Body of pancreas (tissue), 4 donors: ENCODE measurements at regions not wholly inside any gene's neighbourhood (a gene's known extent, or its start where the extent isn't known, plus 50 kb on each side); places are given as distances from the start of the nearest gene placed in this dataset.

Experiments
- POLR2A ChIP-seq, 3 donors: fragments of 450-650 bp; IDR thresholded peaks; one replicate each; pipeline ENCODE4 v1.6.1; 2016; ENCODE audit warnings: antibody characterized with exemption in 3 of 3, mild to moderate bottlenecking in 2 of 3
- TF ChIP-seq, protein P1 (sequence below), 7 experiments: fragments of 450-650 bp in 4 of 7; fragments of 200-600 bp in 3 of 7; sonication (generic) in 3 of 7; IDR thresholded peaks; one replicate each; pipeline ENCODE4 v1.5.1; 2016 to 2019; ENCODE audit warnings: antibody characterized with exemption in 7 of 7

DNA sequence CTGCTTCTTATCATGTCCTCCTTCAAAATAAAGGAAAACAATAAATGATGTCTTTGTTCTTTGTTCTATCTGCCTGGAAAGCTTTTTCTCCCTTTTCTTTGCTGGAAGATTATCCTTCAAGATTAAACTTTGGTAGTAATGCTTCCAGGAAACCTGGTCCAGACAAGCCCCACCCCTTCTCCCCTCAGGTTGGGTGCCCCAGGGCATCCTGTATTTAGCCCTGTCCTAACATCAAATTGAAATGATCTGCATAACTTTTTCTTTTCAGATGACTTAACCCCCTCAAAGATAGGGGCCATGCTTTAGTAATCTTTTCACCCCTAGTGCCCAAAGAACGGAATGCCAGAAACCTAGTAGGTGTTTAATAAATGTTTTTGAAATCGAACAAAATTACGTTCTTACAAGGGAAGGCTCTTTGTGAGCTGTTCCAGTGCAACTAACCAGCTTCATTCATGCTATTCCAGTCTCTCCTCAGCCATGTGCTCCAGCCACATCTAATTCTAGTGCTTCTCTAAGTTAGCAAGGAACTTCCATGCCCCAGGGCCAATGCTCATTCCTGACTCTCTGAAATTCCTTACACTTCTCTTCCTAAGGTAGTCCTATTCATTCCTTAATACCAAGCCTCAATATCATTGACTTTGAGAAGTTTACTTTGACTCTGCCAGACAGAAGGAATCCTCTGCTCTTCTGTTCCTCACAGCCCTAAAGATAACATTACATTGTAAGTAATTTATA lies 135.6 kb upstream of the BACH2 start:
- TF ChIP-seq, protein P1, sequence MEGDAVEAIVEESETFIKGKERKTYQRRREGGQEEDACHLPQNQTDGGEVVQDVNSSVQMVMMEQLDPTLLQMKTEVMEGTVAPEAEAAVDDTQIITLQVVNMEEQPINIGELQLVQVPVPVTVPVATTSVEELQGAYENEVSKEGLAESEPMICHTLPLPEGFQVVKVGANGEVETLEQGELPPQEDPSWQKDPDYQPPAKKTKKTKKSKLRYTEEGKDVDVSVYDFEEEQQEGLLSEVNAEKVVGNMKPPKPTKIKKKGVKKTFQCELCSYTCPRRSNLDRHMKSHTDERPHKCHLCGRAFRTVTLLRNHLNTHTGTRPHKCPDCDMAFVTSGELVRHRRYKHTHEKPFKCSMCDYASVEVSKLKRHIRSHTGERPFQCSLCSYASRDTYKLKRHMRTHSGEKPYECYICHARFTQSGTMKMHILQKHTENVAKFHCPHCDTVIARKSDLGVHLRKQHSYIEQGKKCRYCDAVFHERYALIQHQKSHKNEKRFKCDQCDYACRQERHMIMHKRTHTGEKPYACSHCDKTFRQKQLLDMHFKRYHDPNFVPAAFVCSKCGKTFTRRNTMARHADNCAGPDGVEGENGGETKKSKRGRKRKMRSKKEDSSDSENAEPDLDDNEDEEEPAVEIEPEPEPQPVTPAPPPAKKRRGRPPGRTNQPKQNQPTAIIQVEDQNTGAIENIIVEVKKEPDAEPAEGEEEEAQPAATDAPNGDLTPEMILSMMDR (IDR thresholded peaks at IDR 0.05), result no peak
- TF ChIP-seq POLR2A (IDR thresholded peaks at IDR 0.05), result no peak
